Astrocyte of the cerebellum (primary cell): ENCODE measurements at regions not wholly inside any gene's neighbourhood (a gene's known extent, or its start where the extent isn't known, plus 50 kb on each side); places are given as distances from the start of the nearest gene placed in this dataset.

Experiments used
- DNase-seq: peaks from one replicate; pipeline ENCODE4 v3.0.0-alpha.2; 2011; ENCODE audit warnings: low read depth
- H3K4me3 ChIP-seq: 2 replicates; pipeline ENCODE4 v1.5.1; 2011; ENCODE audit warnings: mild to moderate bottlenecking, low read depth, low read length, moderate library complexity
- CTCF ChIP-seq: IDR thresholded peaks from 2 replicates; pipeline ENCODE4 v1.5.1; 2012; ENCODE audit warnings: low read length, low read depth, moderate library complexity, mild to moderate bottlenecking; ENCODE audit errors: missing control alignments
- in situ Hi-C: cut with HindIII; loops from 2 replicates; pipeline ENCODE4 v1.10.0; 2017; ENCODE audit warnings: low sequenced_read_pairs

- no peak overlapping the region for H3K4me3 ChIP-seq
- in situ Hi-C loops: no loop called here
- no peak for TF ChIP-seq CTCF
- no peak for DNase-seq
These were observed 262.0 kb downstream of the ARAP2 start for GRCh38 chr4:35982318-35982717.

DNA sequence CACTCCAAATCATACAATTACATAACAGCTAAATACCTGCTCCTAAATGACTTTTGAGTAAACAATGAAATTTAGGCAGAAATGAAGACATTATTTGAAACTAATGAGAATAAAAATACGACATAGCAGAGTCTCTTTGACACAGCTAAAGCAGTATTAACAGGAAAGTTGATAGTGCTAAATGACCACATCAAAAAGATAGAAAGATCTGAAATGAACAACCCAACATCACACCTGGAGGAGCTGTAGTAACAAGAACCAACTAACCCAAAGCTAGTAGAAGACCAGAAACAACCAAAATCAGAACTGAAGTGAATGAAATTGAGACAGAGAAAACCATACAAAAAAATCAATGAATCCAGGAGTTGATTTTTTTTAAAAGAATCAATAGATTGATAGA is 257.8 kb downstream of the ARAP2 start:
- DNase-seq: no peak
- TF ChIP-seq CTCF: no peak
- no peak overlapping the region for H3K4me3 ChIP-seq
- in situ Hi-C loops: no loop called here

- no peak for TF ChIP-seq CTCF
These were observed 250.7 kb downstream of the ARAP2 start for GRCh38 chr4:35993606-35994005.

GRCh38 chr4:36000941-36001557 is 243.3 kb downstream of the ARAP2 start:
- DNase-seq: no peak
- H3K4me3 ChIP-seq: no peak overlapping the region
- TF ChIP-seq CTCF: no peak
- in situ Hi-C loops: no loop called here

More at GRCh38 chr4:35993606-35994005, 250.7 kb downstream of the ARAP2 start:
- in situ Hi-C loops: no loop called here
- no peak overlapping the region for H3K4me3 ChIP-seq
- no peak for DNase-seq

DNA sequence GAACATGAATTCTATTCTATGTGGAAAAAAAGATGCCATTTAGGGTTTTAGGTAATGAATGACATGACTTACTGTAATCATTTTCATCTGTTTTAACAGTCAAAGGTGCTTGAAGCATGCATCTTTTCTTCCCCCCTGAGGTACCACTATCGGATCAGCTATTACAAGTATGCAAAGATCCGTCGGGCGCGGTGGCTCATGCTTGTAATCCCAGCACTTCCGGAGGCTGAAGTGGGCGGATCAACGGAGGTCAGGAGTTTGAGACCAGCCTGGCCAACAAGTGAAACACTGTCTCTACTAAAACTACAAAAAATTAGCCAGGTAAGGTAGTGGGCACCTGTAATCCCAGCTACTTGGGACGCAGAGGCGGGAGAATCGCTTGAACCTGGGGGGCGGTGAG is 241.3 kb downstream of the ARAP2 start:
- in situ Hi-C loops: no loop called here
- no peak for DNase-seq
- TF ChIP-seq CTCF: no peak
- no peak overlapping the region for H3K4me3 ChIP-seq

DNA sequence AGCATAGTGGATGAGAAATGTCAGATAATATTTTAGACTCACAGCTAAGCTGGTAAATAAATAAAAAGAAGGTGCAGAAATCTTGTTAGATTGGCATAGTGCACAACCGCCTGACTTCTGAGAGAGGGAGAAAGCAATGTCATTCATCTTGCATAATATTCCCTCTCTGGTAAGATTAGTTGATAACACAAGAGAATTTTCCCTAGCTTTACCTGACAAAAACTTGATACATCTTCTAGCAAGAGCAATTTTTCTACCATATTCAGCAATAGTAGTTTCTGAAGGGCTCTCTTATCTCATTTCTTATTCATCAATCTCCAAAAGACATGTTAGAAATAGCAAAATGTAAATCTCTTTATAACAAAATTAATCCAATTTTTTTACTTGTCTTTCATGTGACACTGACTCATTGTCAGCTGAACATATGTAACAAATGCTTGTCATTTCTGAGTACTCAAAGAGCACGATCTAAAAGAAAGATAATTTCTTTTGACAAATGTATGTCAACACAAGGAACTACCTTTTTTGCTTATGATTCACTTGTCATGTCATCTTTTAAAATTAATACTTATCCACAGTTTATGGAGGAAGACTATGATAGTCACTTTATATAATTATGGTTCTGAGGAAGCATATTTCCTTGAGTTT is 240.0 kb downstream of the ARAP2 start:
- H3K4me3 ChIP-seq: no peak overlapping the region
- no peak for TF ChIP-seq CTCF
- in situ Hi-C loops: no loop called here
- no peak for DNase-seq
